HG03439 (cell line): ENCODE measurements at regions not wholly inside any gene's neighbourhood (a gene's known extent, or its start where the extent isn't known, plus 50 kb on each side); places are given as distances from the start of the nearest gene placed in this dataset.

Source experiments
- ATAC-seq: cut with Tn5 transposase; IDR thresholded peaks from one replicate; pipeline ENCODE4 v1.9.1; 2021; ENCODE audit warnings: mild to moderate bottlenecking, moderate library complexity; ENCODE audit not compliant: unreplicated experiment

- ATAC-seq: no peak
Measured at GRCh38 chr9:129390541-129390940, 212.5 kb upstream of the IER5L start.

- no peak for ATAC-seq
Measured at GRCh38 chr9:129387822-129388221, 209.8 kb upstream of the IER5L start.

- no peak for ATAC-seq
Measured at GRCh38 chr9:129386812-129387177, 208.7 kb upstream of the IER5L start.

DNA sequence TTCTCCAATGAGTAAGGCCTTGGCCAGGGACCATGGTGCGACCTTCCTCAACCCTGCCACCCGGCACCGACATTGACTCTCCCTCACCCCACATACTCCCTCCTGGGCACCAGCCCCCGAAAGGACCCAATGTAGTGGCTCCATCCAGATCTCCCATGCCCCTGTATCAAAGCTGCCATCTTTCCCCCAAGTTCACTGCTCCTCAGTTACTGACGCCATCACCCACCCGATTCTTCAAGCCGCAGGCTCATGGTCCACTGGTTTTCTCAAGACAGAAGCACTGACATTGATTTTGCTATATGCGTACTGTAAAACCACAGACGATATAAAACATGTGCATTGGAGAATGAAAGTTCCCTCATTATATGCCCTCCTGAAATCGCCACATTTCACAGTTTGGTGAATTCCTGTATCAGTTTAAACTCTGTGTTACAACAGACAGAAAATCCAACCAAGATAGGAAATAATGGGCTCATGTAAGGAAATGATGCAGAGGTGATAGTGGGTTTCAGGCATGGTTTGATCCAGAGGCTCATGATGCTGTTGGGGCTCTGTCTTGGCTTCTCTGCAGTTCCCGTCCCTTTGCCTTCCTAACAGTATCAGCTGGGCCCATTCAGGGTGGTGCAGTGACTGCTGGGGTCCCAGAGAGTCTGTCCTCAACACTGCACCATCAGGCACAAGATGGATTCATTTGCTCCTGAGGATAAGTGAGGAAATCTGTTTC is 207.3 kb upstream of the IER5L start:
- ATAC-seq: no peak

DNA sequence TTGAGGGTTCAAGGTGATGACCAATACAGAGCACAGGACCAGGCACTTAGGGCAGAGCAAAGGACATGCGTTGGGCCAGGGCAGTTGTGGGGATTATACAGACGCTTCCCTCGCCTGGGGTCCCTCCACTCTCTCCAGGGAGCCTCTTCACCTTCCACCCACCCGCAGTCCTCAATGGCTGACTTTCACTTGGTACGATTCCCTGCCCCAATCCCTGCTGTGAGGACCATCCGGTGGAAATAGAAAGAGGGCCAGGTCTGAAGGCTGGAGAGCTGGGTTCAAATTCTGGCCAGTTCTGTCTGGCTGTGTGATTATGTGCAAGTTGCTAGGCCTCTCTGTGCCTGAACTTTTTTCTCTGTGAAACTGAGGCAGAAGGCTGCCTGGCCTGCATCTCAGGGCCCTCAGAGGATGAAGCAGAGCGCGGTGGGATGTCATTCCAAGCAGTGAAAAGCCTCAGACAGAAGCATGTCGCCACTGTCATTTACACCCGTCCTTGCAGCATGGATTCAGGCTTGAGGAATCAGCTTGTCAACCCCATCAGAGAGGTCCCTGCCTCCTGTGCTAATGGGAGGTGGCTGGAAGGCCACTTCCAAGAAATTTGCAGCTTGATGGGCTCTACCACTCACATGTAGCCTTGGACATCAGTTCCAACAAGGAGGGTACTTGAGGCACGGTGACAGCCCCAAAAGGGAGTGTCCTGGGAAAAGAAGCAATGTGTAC is 206.6 kb upstream of the IER5L start:
- no peak for ATAC-seq

DNA sequence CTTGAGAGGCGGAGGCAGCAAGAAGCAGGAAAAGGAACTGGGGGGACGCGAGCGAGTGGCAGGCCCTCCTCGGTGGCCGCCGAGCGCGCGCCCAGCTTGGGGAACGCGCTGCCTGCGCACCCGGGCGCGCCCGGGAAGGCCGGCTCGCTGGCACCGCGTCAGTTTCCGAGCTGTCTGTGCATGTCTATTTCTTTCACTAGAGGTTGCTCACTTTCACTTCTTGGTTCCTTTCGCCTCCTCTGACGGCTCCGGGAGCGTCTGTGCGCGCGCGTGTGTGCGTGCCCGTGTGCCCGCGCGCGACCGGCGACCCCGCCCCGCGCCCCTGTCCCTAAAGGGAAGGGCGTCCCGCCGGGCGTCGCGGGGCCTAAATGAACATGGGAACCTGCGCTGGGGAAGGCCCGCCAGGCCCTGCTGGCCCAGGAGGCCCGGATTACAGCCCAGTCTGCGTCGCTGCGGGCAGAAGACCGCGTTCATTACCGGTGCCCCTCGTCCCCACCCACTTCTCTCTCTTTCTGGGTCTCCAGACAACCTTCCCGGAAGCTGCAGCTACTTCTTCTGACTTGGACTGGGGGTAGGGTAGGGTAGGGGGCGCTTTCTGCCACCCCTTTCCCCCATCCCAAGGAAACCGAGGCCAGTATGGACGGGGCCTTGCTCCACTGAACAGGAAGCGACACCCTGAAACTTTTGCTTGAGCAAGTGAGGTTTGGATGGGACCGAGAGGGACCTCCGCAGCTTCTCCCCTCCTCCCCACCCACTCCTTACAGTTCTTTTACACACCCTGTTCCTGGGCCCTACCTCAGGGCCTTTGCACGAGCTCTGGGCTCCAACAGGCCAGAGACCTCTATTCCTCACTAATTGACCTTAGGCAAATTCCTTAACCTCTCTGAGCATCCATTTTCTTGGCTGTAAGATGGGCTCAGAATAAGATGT is 205.8 kb upstream of the IER5L start:
- peak; percentile 68 for ATAC-seq

DNA sequence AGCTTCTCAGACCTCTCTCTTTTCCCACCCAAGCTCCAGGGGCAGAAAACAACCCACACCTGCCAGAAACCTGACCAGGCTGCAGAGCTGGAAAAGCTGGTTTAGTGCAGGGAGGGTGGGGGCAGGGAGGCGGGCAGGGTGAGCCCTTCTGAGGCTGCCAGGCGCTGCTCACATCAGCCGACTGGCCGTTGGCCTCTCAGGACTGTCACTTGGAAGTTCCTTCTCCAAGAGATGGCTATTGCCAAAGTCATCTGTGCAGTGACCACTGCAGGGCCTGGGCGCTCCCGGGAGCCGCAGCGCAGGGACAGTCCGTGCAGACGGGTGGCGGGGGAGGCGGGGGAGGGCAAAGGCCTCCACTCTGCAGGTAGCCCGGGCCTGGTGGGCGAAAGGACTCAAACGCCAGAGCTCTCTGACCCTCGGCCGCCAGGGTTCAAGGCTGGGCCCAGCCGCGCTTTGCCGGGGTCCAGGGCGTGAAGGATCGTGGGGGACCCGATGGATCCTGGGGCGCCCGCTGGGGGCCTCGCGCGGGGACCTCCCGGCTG is 205.0 kb upstream of the IER5L start:
- no peak for ATAC-seq

GRCh38 chr9:129382281-129383018 is 204.4 kb upstream of the IER5L start:
- no peak for ATAC-seq

- no peak for ATAC-seq
Measured at GRCh38 chr9:129381481-129381957, 203.5 kb upstream of the IER5L start.

GRCh38 chr9:129380961-129381401 is 202.9 kb upstream of the IER5L start:
- no peak for ATAC-seq

DNA sequence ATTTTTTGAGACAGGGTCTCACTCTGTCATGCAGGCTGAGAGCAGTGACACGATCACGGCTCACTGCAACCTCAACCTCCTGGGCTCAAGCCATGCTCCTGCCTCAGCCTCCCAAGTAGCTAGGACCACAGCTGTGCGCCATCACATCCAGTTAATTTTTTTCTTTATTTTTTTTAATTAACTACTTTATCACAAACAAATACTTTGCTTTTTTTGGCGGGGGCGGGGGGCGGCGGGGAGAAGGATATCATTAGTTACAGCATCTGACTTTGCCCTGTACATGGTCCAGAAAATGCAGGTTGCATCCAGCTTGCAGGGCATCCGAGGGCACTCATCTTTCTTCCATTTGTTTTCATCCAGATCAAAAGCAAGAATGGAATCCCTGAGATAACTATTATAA is 201.8 kb upstream of the IER5L start:
- no peak for ATAC-seq

DNA sequence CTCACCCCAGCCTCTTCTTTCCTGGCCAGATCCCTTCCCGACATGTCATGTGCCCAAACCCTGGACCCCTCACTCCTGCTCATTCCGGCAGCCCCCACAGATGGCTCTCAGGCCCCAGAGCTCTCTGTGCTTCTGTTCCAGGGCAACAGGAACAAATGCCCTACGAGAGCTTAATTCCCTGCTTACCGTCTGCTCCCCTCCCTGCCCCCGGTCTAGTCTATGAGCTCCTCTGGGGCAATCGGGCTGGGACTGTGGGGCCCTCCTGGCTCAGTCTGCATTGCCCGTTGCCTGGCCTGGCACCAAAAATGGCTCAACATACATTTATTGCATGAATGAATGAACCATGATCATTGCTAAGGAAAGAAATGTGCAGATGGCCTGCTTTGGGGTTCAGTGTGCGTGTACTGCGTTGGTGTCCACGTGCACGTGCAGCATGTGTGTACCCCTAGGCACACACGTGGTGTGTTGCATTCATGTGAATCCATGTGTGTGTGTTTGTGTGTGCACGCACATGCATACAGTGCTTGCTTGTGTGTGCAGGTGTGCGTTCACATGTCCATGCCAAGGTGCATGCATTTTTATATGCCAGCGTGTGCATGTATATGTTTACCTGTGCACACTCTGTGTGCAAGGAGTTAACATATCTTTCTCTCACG is 201.2 kb upstream of the IER5L start:
- no peak for ATAC-seq

- no peak for ATAC-seq
Measured at GRCh38 chr9:129377931-129378661, 200.0 kb upstream of the IER5L start.

- no peak for ATAC-seq
Measured at GRCh38 chr9:129377181-129377580, 199.1 kb upstream of the IER5L start.

DNA sequence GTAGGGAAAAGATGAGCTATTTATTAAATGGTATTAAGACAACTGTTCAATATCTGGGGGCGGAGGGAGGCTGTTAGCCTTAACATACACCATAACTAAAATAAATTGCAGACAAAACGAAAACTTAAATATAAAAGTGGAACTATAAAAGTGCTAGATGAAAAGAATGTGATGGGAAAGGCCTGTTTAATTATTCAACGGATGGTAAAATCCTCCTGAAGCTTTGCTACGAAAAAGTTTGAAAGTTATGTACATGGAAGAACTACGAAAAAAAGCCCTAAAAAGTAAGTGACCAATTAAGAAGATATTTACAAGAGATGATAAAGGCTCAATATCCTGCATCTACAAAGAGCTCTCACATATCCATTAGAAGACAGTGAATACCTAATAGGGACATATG is 197.8 kb upstream of the IER5L start:
- no peak for ATAC-seq

DNA sequence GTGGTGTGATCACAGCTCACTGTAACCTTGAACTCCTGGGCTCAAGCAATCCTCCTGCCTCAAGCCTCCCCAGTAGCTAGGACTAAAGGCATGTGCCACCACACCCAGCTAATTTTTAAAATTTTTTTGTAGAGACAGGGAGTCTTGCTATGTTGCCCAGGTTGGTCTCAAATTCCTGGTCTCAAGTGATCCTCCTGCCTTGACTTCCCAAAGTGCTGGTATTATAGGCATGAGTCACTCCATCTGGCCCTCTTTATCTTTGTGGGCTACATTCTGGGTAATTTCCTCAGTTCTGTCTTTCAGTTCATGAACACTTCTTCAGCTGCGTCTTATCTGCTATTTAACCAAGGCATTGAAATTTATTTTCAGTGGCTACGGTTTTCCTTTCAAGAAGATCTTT is 196.6 kb upstream of the IER5L start:
- ATAC-seq: no peak

DNA sequence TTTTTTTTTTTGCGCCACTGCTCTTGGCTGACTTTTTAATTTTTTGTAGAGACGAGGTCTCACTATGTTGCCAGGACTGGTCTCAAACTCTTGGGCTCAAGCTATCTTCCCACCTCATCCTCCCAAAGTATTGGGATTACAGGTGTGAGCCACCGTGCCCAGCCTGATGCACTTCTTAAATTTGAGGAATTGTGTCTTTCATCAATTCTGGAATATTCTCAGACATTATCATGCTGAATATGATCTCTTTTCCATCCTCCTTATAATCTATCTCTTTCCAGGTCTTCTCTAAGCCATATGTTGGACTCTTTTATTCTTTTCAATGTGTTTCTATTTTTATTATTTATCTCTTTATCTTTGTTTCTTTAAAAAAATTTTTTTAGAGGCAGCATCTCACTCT is 196.2 kb upstream of the IER5L start:
- no peak for ATAC-seq

DNA sequence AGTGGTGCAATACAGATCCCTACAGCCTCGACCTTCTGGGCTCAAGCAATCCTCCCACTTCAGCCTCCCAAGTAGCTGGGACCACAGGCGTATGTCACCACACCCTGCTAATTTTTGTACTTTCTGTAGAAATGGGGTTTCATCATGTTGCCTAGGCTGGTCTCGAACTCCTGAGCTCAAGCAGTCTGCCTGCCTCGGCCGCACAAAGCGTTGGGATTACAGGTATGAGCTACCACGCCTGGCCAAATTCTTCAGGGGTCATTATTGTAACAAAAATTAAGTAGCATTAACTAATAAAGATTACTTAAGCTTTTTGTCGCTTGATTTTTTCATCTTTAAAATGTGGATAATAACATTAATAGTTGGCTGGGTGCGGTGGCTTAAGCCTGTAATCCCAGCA is 195.3 kb upstream of the IER5L start:
- ATAC-seq: no peak

GRCh38 chr9:129370770-129371169 is 192.7 kb upstream of the IER5L start:
- ATAC-seq: no peak
